Neural crest cell (in vitro differentiated cells): ENCODE measurements at regions not wholly inside any gene's neighbourhood (a gene's known extent, or its start where the extent isn't known, plus 50 kb on each side); places are given as distances from the start of the nearest gene placed in this dataset.

Source experiments
- DNase-seq: peaks from one replicate; pipeline ENCODE4 v3.0.0; 2021; ENCODE audit warnings: low read depth, mixed read lengths, low spot score
- H3K27ac Mint-ChIP-seq: one replicate; pipeline ENCODE4 v1.8.0; 2021; ENCODE audit warnings: mild to moderate bottlenecking, mixed read lengths; ENCODE audit not compliant: unreplicated experiment
- H3K27me3 Mint-ChIP-seq: 2 replicates; pipeline ENCODE4 v1.8.0; 2021; ENCODE audit warnings: low read depth, mild to moderate bottlenecking, mixed read lengths
- H3K36me3 Mint-ChIP-seq: 2 replicates; pipeline ENCODE4 v1.8.0; 2021; ENCODE audit warnings: low read depth, mild to moderate bottlenecking, mixed read lengths
- H3K4me1 Mint-ChIP-seq: 2 replicates; pipeline ENCODE4 v1.8.0; 2021; ENCODE audit warnings: mixed read lengths
- H3K4me3 Mint-ChIP-seq: one replicate; pipeline ENCODE4 v1.8.0; 2021; ENCODE audit warnings: mild to moderate bottlenecking, mixed read lengths
- H3K9me3 Mint-ChIP-seq: 2 replicates; pipeline ENCODE4 v1.8.0; 2021; ENCODE audit warnings: mixed read lengths
- TF ChIP-seq, protein P1 (sequence below): fragments of 200-600 bp; sonication (generic); conservative IDR thresholded peaks from 2 replicates; pipeline ENCODE4 v1.5.0; 2021; ENCODE audit warnings: antibody characterized with exemption, mild to moderate bottlenecking

DNA sequence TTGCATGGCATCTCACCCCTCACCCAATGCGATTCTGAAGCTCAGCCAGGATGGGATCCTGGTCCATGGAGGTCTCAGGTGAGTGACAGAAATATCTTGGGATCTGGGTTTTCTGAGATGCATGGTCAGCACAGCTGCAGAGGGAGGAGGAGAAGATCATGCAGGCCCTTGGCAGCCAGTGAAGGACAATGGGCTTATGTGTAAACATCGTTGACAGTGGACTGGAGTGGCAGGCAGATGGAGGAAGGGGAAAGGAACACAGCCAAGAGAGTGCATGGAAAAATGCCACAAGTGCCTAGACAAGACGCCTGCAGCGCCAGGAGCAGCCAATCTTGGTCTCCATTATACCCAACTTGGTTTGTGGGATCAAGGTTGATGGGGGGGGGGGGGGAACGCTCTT lies 347.9 kb downstream of the MCTP2 start:
- Mint-ChIP-seq H3K27me3 (no peaks in the 10 kb centered on the region), H3K4me3 (no peak overlapping the region), H3K9me3 (peaks cover 3% of the 10 kb centered on the region), H3K36me3 (no peaks in the 10 kb centered on the region), H3K27ac (no peak overlapping the region), H3K4me1 (peaks cover 17% of the 10 kb centered on the region)
- TF ChIP-seq, protein P1, sequence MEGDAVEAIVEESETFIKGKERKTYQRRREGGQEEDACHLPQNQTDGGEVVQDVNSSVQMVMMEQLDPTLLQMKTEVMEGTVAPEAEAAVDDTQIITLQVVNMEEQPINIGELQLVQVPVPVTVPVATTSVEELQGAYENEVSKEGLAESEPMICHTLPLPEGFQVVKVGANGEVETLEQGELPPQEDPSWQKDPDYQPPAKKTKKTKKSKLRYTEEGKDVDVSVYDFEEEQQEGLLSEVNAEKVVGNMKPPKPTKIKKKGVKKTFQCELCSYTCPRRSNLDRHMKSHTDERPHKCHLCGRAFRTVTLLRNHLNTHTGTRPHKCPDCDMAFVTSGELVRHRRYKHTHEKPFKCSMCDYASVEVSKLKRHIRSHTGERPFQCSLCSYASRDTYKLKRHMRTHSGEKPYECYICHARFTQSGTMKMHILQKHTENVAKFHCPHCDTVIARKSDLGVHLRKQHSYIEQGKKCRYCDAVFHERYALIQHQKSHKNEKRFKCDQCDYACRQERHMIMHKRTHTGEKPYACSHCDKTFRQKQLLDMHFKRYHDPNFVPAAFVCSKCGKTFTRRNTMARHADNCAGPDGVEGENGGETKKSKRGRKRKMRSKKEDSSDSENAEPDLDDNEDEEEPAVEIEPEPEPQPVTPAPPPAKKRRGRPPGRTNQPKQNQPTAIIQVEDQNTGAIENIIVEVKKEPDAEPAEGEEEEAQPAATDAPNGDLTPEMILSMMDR, result no peak
- DNase-seq, result no peak

DNA sequence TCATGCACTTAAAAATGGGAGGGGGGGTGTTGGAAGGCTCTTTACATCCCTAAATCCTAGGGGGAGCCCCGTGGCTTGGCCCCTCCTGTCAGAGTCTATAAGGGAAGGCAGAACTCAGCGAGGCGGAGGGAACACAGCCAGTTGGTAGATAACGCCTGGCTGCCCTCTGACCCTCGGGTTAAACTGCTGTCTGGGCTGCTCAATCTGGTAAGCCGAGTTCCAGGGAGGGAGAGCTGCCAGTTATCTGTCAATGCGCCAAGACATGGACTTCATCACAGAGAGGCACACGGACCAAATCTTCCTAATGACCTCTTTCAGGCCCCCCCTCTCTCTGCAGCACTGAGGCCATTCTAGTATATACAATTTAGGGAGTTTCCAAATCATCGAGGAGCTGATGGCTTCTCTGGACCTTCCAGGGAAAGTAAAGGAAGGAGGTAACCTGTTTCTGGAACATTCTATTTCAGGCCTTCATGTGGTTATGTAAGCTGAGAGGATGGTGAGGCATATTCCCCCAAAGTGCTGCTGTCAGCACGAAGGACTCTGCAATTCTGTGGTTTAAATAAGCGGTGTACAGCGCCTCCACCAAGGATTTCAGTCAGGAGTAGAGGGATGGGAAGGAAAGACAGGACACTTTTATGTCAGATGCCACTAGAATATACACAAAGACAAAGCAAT lies 349.0 kb downstream of the MCTP2 start:
- no peaks in the 10 kb centered on the region for H3K27me3 Mint-ChIP-seq
- H3K27ac Mint-ChIP-seq, result peak overlapping the region; percentile 53
- TF ChIP-seq, protein P1, result no peak
- H3K4me1 Mint-ChIP-seq, result peaks cover 27% of the 10 kb centered on the region
- no peak for DNase-seq
- peaks cover 3% of the 10 kb centered on the region for H3K9me3 Mint-ChIP-seq
- H3K36me3 Mint-ChIP-seq, result no peaks in the 10 kb centered on the region
- H3K4me3 Mint-ChIP-seq, result no peak overlapping the region

DNA sequence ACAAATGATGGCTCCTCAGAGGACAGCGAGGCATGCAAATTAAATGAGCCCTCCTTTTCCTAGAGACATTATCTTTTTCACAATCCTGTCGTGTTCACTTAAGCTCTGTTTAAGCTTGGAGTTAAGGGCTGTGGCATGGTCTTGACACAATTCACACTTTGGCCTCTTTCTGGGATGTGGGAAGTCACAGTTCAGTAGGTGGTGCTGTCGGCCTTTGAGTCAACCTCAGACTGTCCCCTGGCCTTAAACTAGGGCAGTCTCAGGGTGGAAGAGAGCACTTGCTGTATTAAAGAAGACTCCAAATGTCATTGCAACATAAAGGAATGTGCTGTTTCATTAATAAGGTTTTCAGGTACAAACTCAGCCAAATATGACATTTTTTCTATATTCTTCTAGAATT lies 351.0 kb downstream of the MCTP2 start:
- Mint-ChIP-seq H3K4me1 (peaks cover 39% of the 10 kb centered on the region), H3K9me3 (no peaks in the 10 kb centered on the region), H3K36me3 (no peaks in the 10 kb centered on the region), H3K4me3 (no peak overlapping the region), H3K27ac (no peak overlapping the region), H3K27me3 (no peaks in the 10 kb centered on the region)
- peak; percentile 30 for DNase-seq
- TF ChIP-seq, protein P1, result peak; percentile 61

DNA sequence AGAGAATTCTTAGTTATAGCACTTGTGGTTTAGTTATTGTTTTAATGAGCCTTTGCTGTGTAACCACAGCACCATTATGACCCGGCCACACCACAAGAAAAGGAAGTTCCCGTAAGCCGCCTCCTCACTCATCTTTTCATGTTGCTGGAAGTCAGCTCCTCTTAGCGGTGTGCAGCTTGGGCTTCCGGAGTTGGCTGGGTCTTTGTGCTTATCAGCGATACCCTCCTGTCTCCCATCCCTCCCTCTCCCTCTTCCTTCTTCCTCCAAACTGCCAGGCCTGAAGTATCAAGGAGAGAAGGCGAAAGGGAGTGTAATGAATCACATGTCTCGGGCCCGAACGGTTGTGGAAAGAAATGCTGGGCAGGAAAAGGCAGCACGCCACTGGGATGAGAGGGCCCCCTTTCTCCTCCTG lies 353.5 kb downstream of the MCTP2 start:
- H3K4me1 Mint-ChIP-seq, result peaks cover 36% of the 10 kb centered on the region
- H3K9me3 Mint-ChIP-seq, result no peaks in the 10 kb centered on the region
- H3K27ac Mint-ChIP-seq, result peak overlapping the region; percentile 97
- no peaks in the 10 kb centered on the region for H3K27me3 Mint-ChIP-seq
- no peaks in the 10 kb centered on the region for H3K36me3 Mint-ChIP-seq
- no peak for DNase-seq
- TF ChIP-seq, protein P1, result no peak
- H3K4me3 Mint-ChIP-seq, result no peak overlapping the region

DNA sequence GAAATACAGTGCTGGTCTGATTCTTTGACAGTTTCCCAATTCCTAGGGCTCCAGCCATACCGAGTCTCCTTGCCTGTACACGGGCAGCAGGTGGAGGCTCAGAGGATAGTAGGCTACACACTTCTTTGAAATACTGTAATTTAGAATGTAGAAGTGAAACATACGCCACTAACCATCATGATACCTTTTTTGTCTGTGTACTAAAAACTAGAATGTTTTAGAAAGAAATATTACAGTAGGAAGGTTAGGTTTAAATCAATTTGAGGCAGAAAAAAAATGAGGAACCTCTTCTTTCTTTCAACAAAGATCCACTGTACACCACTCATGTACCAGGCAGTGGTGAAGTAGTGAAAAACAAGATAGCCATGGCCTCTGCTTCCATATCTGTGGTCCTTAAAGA lies 354.7 kb downstream of the MCTP2 start:
- Mint-ChIP-seq H3K4me3 (no peak overlapping the region), H3K27me3 (no peaks in the 10 kb centered on the region), H3K36me3 (no peaks in the 10 kb centered on the region), H3K9me3 (no peaks in the 10 kb centered on the region), H3K27ac (no peak overlapping the region), H3K4me1 (peaks cover 28% of the 10 kb centered on the region)
- DNase-seq, result no peak
- TF ChIP-seq, protein P1, result no peak
